Neuronal stem cell (in vitro differentiated cells): ENCODE measurements at regions not wholly inside any gene's neighbourhood (a gene's known extent, or its start where the extent isn't known, plus 50 kb on each side); places are given as distances from the start of the nearest gene placed in this dataset.
A peak's percentile ranks its signal among the peaks of the same experiment; 100 is the strongest.

Experiments
- DNase-seq: peaks from one replicate; pipeline ENCODE4 v3.0.0-alpha.2; 2013; ENCODE audit warnings: low spot score
- H2AFZ ChIP-seq: one replicate; pipeline ENCODE4 v1.6.1; 2013; ENCODE audit warnings: mild to moderate bottlenecking, low read length, inconsistent platforms
- H2AK5ac ChIP-seq: 2 replicates; pipeline ENCODE4 v1.6.1; 2013; ENCODE audit warnings: low read depth, mild to moderate bottlenecking, inconsistent platforms, low read length, moderate library complexity, mixed read lengths
- H2BK120ac ChIP-seq: 2 replicates; pipeline ENCODE4 v1.6.1; 2013; ENCODE audit warnings: low read depth, mild to moderate bottlenecking, inconsistent platforms, low read length, moderate library complexity, mixed read lengths
- H2BK12ac ChIP-seq: one replicate; pipeline ENCODE4 v1.6.1; 2013; ENCODE audit warnings: low read length, inconsistent platforms
- H2BK15ac ChIP-seq: 2 replicates; pipeline ENCODE4 v1.6.1; 2013; ENCODE audit warnings: mild to moderate bottlenecking, low read length, inconsistent platforms, mixed read lengths
- H2BK5ac ChIP-seq: one replicate; pipeline ENCODE4 v1.6.1; 2013; ENCODE audit warnings: inconsistent platforms, mild to moderate bottlenecking, low read length, moderate library complexity
- H3K14ac ChIP-seq: one replicate; pipeline ENCODE4 v1.6.1; 2013; ENCODE audit warnings: low read length, inconsistent platforms
- H3K18ac ChIP-seq: 2 replicates; pipeline ENCODE4 v1.6.1; 2013; ENCODE audit warnings: low read length, inconsistent platforms
- H3K23ac ChIP-seq: 2 replicates; pipeline ENCODE4 v1.6.1; 2013; ENCODE audit warnings: low read depth, mild to moderate bottlenecking, mixed read lengths, low read length, inconsistent platforms; ENCODE audit not compliant: poor library complexity
- H3K27ac ChIP-seq: replicated peaks from 3 replicates; pipeline ENCODE4 v1.5.1; 2013; ENCODE audit warnings: low read length, inconsistent platforms
- H3K27me3 ChIP-seq, 3 experiments: 2 replicates each; pipeline ENCODE4 v1.6.1; 2013; ENCODE audit warnings: low read length in 3 of 3, mild to moderate bottlenecking in 2 of 3, inconsistent platforms in 1 of 3, low read depth in 1 of 3, mixed read lengths in 1 of 3, moderate library complexity in 1 of 3; ENCODE audit not compliant: control insufficient read depth in 3 of 3, insufficient read depth in 3 of 3
- H3K36me3 ChIP-seq, 2 donors: replicated peaks in 1 of 2; 2 replicates each; pipeline ENCODE4 v1.6.1; 2013; ENCODE audit warnings: low read length in 2 of 2; ENCODE audit not compliant: control insufficient read depth in 2 of 2, insufficient read depth in 2 of 2
- H3K4ac ChIP-seq: 2 replicates; pipeline ENCODE4 v1.6.1; 2013; ENCODE audit warnings: inconsistent platforms, mild to moderate bottlenecking, low read length, moderate library complexity
- H3K4me1 ChIP-seq, 2 donors: 1 replicate in 1 of 2; 2 replicates in 1 of 2; pipeline ENCODE4 v1.6.1; 2013; ENCODE audit warnings: low read length in 2 of 2, low read depth in 1 of 2; ENCODE audit not compliant: control insufficient read depth in 2 of 2, insufficient read depth in 1 of 2
- H3K4me2 ChIP-seq: one replicate; pipeline ENCODE4 v1.6.1; 2013; ENCODE audit warnings: mild to moderate bottlenecking, low read length, inconsistent platforms; ENCODE audit not compliant: insufficient read depth, poor library complexity, severe bottlenecking
- H3K4me3 ChIP-seq, 2 donors: 2 replicates each; pipeline ENCODE4 v1.5.1; 2013; ENCODE audit warnings: low read length in 2 of 2, mild to moderate bottlenecking in 2 of 2, inconsistent platforms in 1 of 2, moderate library complexity in 1 of 2
- H3K79me1 ChIP-seq: one replicate; pipeline ENCODE4 v1.6.1; 2013; ENCODE audit warnings: low read depth, mild to moderate bottlenecking, inconsistent platforms, low read length, moderate library complexity
- H3K9ac ChIP-seq: one replicate; pipeline ENCODE4 v1.6.1; 2013; ENCODE audit warnings: mild to moderate bottlenecking, low read depth, low read length, inconsistent platforms; ENCODE audit not compliant: poor library complexity
- H3K9me3 ChIP-seq, 2 donors: replicated peaks in 1 of 2; 2 replicates each; pipeline versions ENCODE3 to v1.6.1; 2013; ENCODE audit warnings: low read length in 2 of 2, mild to moderate bottlenecking in 2 of 2, inconsistent platforms in 1 of 2, low read depth in 1 of 2, mixed read lengths in 1 of 2, moderate library complexity in 1 of 2; ENCODE audit not compliant: control insufficient read depth in 2 of 2, insufficient read depth in 1 of 2
- H4K8ac ChIP-seq: one replicate; pipeline ENCODE4 v1.6.1; 2013; ENCODE audit warnings: low read depth, mild to moderate bottlenecking, inconsistent platforms, low read length, moderate library complexity
- H4K91ac ChIP-seq: one replicate; pipeline ENCODE4 v1.6.1; 2013; ENCODE audit warnings: low read length, low read depth, mild to moderate bottlenecking, inconsistent platforms; ENCODE audit not compliant: poor library complexity
- WGBS, 2 donors: extraction: QIAGEN DNeasy Blood & Tissue Kit; methylation state at CpG; one replicate each; pipeline ENCODE4 v1.1.7; 2013; ENCODE audit warnings: missing lambda C conversion rate in 2 of 2, mixed read lengths in 1 of 2; ENCODE audit not compliant: insufficient read length in 2 of 2, insufficient replicate concordance in 1 of 2; ENCODE audit errors: extremely low coverage in 2 of 2; 5-methylcytosine and 5-hydroxymethylcytosine counted together

DNA sequence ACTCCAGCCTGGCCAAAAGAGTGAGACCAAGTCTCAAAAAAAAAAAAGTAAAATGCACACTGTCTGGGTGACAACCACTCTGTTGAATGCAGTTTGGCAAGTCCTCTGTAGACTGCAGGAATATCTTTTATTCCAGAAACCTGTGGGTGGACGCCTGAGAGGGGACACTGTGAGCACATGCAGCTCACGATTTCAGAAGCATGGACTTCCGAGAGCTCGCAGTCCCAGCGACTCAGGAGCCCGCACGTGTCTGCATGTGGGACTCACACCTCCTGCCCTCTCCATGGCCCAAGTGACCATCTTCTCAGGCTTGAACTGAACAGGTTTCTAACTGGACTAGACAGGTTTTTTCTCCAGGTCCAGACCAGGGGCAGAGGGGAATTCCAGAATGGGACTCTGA lies 388.6 kb upstream of the IRX2 start:
- H3K9ac ChIP-seq, result no peak overlapping the region
- no peak overlapping the region for H3K14ac ChIP-seq
- H2BK15ac ChIP-seq, result no peak overlapping the region
- H2BK5ac ChIP-seq, result no peak overlapping the region
- no peak for DNase-seq
- H3K18ac ChIP-seq, result no peak overlapping the region
- no peak overlapping the region for H2BK120ac ChIP-seq
- no peaks in the 10 kb centered on the region for H3K79me1 ChIP-seq
- WGBS, 2 donors, result no CpG with 5 or more reads among the region's 7 CpGs
- no peaks in the 10 kb centered on the region for H3K36me3 ChIP-seq
- H4K8ac ChIP-seq, result no peak overlapping the region
- H3K4me3 ChIP-seq, result no peak overlapping the region
- H3K9me3 ChIP-seq, result peaks cover 0 to 4% of the 10 kb centered on the region in 2 donors
- H3K27me3 ChIP-seq, result peaks cover 0 to 2% (median 0%) of the 10 kb centered on the region in 3 experiments
- no peaks in the 10 kb centered on the region for H3K4me1 ChIP-seq
- no peak overlapping the region for H3K4ac ChIP-seq
- H3K23ac ChIP-seq, result no peak overlapping the region
- no peak overlapping the region for H2AK5ac ChIP-seq
- H2AFZ ChIP-seq, result no peak overlapping the region
- H4K91ac ChIP-seq, result no peak overlapping the region
- no peak overlapping the region for H3K4me2 ChIP-seq
- H3K27ac ChIP-seq, result no peak overlapping the region
- no peak overlapping the region for H2BK12ac ChIP-seq

DNA sequence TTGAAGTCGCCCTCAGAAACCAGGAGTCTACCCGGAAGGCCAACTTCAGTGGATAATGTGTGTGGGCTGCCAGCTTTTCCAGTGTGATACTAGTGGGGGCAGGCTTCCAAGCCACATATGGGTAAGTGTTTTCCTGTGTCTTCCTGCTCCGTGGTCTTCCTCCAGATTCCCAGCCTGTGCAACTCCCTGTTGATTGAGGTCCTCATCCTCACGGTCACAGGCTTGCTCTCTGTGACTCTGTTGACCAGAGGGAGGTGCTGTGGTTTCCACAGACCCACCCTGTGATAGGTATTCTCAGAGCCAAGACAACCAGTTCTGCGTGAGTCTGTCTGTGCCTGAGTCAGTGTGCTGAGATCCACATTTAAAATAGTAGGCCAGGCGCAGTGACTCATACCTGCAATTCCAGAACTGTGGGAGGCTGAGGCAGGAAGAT lies 388.0 kb upstream of the IRX2 start:
- WGBS, 2 donors, result no CpG with 5 or more reads among the region's 6 CpGs
- H3K27ac ChIP-seq, result no peak overlapping the region
- no peak overlapping the region for H2AK5ac ChIP-seq
- no peak overlapping the region for H2BK120ac ChIP-seq
- no peak for DNase-seq
- H3K14ac ChIP-seq, result no peak overlapping the region
- no peaks in the 10 kb centered on the region for H3K79me1 ChIP-seq
- no peak overlapping the region for H2BK15ac ChIP-seq
- H3K9me3 ChIP-seq, result peaks cover 0 to 4% of the 10 kb centered on the region in 2 donors
- H3K4me3 ChIP-seq, result peak overlapping the region in 1 of 2 donors; percentile 18
- H3K27me3 ChIP-seq, result peaks cover 0 to 2% (median 0%) of the 10 kb centered on the region in 3 experiments
- no peak overlapping the region for H3K23ac ChIP-seq
- no peaks in the 10 kb centered on the region for H3K36me3 ChIP-seq
- H3K18ac ChIP-seq, result no peak overlapping the region
- no peak overlapping the region for H3K4ac ChIP-seq
- no peak overlapping the region for H2BK5ac ChIP-seq
- H2AFZ ChIP-seq, result no peak overlapping the region
- H4K8ac ChIP-seq, result no peak overlapping the region
- no peaks in the 10 kb centered on the region for H3K4me1 ChIP-seq
- no peak overlapping the region for H3K9ac ChIP-seq
- H4K91ac ChIP-seq, result no peak overlapping the region
- H2BK12ac ChIP-seq, result no peak overlapping the region
- H3K4me2 ChIP-seq, result no peak overlapping the region

GRCh38 chr5:3131161-3131560 lies 379.7 kb upstream of the IRX2 start:
- no peak overlapping the region for H3K23ac ChIP-seq
- H3K4me1 ChIP-seq, result no peaks in the 10 kb centered on the region
- DNase-seq, result no peak
- H2BK15ac ChIP-seq, result no peak overlapping the region
- no peak overlapping the region for H3K14ac ChIP-seq
- H4K8ac ChIP-seq, result no peak overlapping the region
- no peak overlapping the region for H3K27ac ChIP-seq
- H3K4me3 ChIP-seq, result no peak overlapping the region
- H3K9me3 ChIP-seq, result peaks cover 0 to 2% of the 10 kb centered on the region in 2 donors
- H2BK5ac ChIP-seq, result no peak overlapping the region
- H2AFZ ChIP-seq, result no peak overlapping the region
- H3K9ac ChIP-seq, result no peak overlapping the region
- no peaks in the 10 kb centered on the region for H3K36me3 ChIP-seq
- WGBS, 2 donors, result no CpG with 5 or more reads among the region's 8 CpGs
- H3K79me1 ChIP-seq, result no peaks in the 10 kb centered on the region
- H4K91ac ChIP-seq, result no peak overlapping the region
- no peak overlapping the region for H3K4me2 ChIP-seq
- H2BK120ac ChIP-seq, result no peak overlapping the region
- no peak overlapping the region for H3K4ac ChIP-seq
- no peak overlapping the region for H3K18ac ChIP-seq
- H2BK12ac ChIP-seq, result no peak overlapping the region
- no peak overlapping the region for H2AK5ac ChIP-seq
- H3K27me3 ChIP-seq, result no peaks in the 10 kb centered on the region

DNA sequence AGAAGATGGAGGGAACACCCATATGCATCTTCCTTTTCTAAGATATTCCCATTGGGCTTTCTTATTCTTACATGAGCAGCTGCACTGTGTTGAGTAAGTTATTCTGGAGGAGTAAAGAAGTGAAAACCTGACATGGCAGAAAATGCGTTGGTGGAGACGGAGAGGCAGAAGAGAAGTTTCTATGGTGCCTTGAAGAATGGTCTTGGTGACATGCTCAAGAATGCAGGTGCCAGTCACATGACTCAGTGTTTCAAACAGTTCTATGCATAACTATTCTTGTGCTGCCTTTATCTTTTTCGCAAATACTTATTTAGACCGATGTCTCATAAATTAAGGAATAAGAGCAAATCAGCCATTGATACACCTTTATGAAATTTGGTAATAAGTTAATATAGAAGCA lies 377.8 kb upstream of the IRX2 start:
- no peak for DNase-seq
- Histone ChIP-seq H3K4ac (no peak overlapping the region), H3K4me3 (no peak overlapping the region), H3K18ac (no peak overlapping the region), H3K36me3 (no peaks in the 10 kb centered on the region), H3K4me2 (no peak overlapping the region), H2BK5ac (no peak overlapping the region), H2BK12ac (no peak overlapping the region), H3K4me1 (no peaks in the 10 kb centered on the region), H3K79me1 (no peaks in the 10 kb centered on the region), H2AK5ac (no peak overlapping the region), H3K27me3 (no peaks in the 10 kb centered on the region), H2BK120ac (no peak overlapping the region), H3K27ac (no peak overlapping the region), H3K14ac (no peak overlapping the region), H3K9me3 (peaks cover 0 to 2% of the 10 kb centered on the region in 2 donors), H2AFZ (no peak overlapping the region), H4K91ac (no peak overlapping the region), H3K23ac (no peak overlapping the region), H2BK15ac (no peak overlapping the region), H3K9ac (no peak overlapping the region), H4K8ac (no peak overlapping the region)
- WGBS, 2 donors, result no CpG with 5 or more reads among the region's 4 CpGs
